ENCODE measurements at regions not wholly inside any gene's neighbourhood (a gene's known extent, or its start where the extent isn't known, plus 50 kb on each side); places are given as distances from the start of the nearest gene placed in this dataset.

- no peak overlapping the region for H3K4me3 ChIP-seq (ENCODE audit: low read length)
- no peak for DNase-seq (ENCODE audit: low read depth)
- TF ChIP-seq, protein P1, sequence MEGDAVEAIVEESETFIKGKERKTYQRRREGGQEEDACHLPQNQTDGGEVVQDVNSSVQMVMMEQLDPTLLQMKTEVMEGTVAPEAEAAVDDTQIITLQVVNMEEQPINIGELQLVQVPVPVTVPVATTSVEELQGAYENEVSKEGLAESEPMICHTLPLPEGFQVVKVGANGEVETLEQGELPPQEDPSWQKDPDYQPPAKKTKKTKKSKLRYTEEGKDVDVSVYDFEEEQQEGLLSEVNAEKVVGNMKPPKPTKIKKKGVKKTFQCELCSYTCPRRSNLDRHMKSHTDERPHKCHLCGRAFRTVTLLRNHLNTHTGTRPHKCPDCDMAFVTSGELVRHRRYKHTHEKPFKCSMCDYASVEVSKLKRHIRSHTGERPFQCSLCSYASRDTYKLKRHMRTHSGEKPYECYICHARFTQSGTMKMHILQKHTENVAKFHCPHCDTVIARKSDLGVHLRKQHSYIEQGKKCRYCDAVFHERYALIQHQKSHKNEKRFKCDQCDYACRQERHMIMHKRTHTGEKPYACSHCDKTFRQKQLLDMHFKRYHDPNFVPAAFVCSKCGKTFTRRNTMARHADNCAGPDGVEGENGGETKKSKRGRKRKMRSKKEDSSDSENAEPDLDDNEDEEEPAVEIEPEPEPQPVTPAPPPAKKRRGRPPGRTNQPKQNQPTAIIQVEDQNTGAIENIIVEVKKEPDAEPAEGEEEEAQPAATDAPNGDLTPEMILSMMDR (IDR thresholded peaks at IDR 0.05; ENCODE audit: insufficient read depth, low read depth, low read length, missing control alignments): no peak
Measured at GRCh38 chr5:33361781-33362180, 79.0 kb upstream of the TARS1 start.

GRCh38 chr5:33362915-33363314 is 77.8 kb upstream of the TARS1 start:
- TF ChIP-seq, protein P1 (IDR thresholded peaks at IDR 0.05; ENCODE audit: insufficient read depth, low read depth, low read length, missing control alignments): no peak
- DNase-seq (ENCODE audit: low read depth): no peak
- H3K4me3 ChIP-seq (ENCODE audit: low read length): no peak overlapping the region

- H3K4me3 ChIP-seq (ENCODE audit: low read length): no peak overlapping the region
- no peak for DNase-seq (ENCODE audit: low read depth)
Measured at GRCh38 chr5:33363537-33363936, 77.2 kb upstream of the TARS1 start.

GRCh38 chr5:33364406-33364805 is 76.4 kb upstream of the TARS1 start:
- H3K4me3 ChIP-seq (ENCODE audit: low read length): no peak overlapping the region

More at GRCh38 chr5:33363537-33363936, 77.2 kb upstream of the TARS1 start:
- TF ChIP-seq, protein P1 (IDR thresholded peaks at IDR 0.05; ENCODE audit: insufficient read depth, low read depth, low read length, missing control alignments): no peak

DNA sequence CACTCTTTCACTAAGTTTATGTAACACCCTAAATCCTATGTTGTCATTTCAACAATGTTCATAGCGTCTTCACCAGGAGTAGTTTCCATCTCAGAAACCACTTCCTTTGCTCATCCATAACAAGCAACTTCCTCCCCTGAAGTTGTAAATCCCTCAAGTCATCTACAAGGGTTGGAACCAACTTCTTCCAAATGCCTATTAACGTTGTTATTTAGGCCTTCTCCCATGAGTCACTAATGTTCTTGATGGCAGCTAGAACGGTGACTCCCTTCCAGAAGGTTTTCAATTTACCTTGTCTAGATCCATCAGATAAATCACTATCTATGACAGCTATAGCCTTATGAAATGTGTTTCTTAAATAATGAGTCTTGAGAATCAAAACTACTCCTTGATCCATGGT is 73.3 kb upstream of the TARS1 start:
- DNase-seq (ENCODE audit: low read depth): no peak
- TF ChIP-seq, protein P1 (IDR thresholded peaks at IDR 0.05; ENCODE audit: insufficient read depth, low read depth, low read length, missing control alignments): no peak
- H3K4me3 ChIP-seq (ENCODE audit: low read length): no peak overlapping the region

More at GRCh38 chr5:33364406-33364805, 76.4 kb upstream of the TARS1 start:
- no peak for DNase-seq (ENCODE audit: low read depth)
- TF ChIP-seq, protein P1 (IDR thresholded peaks at IDR 0.05; ENCODE audit: insufficient read depth, low read depth, low read length, missing control alignments): no peak

DNA sequence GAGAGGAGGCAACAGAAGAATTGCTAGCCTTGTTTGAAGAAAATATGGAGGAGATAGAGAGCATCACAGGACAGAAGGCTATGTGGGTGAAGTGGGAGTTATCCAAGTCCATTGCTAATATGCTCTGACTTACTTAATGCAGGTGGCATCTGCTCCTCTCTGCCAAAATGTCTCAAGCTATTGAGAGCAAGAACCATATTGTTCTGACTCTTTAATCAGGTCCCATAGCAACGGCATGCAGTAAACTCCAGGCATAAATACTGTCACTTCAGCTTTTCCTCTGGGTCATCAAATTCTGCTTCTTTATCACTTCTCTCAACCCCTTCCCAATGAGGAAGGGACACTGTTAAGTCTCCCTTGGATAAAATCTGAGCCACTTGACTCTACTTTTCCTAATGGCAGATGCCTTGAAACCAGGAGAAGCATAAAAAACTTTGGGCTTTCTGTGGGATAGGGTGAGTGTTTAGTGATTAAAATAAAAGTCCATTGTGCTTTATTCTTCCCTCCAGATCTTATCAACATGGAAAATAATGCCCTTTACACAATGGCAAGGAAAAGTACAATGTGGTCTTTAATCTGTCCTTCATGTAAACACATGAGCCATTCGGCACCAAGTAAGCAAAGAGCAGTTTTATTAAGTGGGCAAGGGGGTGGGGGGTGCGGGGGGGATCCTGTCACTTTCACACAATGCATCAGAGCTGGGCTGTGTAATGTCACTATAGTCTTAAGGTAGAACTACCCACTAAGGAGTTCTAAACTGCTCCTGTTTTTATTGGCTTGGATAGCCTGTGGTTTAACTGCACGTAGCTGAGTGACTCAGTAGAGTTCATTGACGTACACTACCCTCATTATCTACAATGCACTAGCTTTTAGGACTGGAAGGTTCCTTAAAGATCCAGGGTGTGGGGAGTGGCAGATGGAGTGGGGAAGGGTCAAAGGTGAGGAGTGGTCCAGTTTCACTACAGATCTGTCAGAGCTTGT is 71.0 kb upstream of the TARS1 start:
- DNase-seq (ENCODE audit: low read depth): peak; percentile 53
- TF ChIP-seq, protein P1 (IDR thresholded peaks at IDR 0.05; ENCODE audit: insufficient read depth, low read depth, low read length, missing control alignments): no peak
- H3K4me3 ChIP-seq (ENCODE audit: low read length): no peak overlapping the region

Data from epithelial cell of esophagus (primary cell).